ENCODE measurements at regions not wholly inside any gene's neighbourhood (a gene's known extent, or its start where the extent isn't known, plus 50 kb on each side); places are given as distances from the start of the nearest gene placed in this dataset.
"Not testable (repeated sequence)": the region's sequence is repeated elsewhere in the genome, so short reads cannot be mapped to it uniquely, and the experiment has no call there.

GRCh38 chr4:66741081-66741480 is 804.2 kb downstream of the CENPC start:
- ChIA-PET POLR2A (interaction anchor here (0.8 kb wide), 1 partner anchor 9 kb away, joined by 3 read pairs; no protein-coding TSS in a partner anchor), CTCF (ENCODE audit: unreplicated experiment) (no interaction called here)
- Histone ChIP-seq H4K20me1 (ENCODE audit: insufficient read depth, low read length) (no peaks in the 10 kb centered on the region), H3K4me2 (ENCODE audit: low read length) (no peak overlapping the region), H3K4me3 (ENCODE audit: low read depth, low read length, poor library complexity, severe bottlenecking) (no peak overlapping the region), H2AFZ (ENCODE audit: low read length) (no peak overlapping the region), H3K9me2 (ENCODE audit: insufficient read depth, low read length) (no peaks in the 10 kb centered on the region), H3K36me3 (ENCODE audit: insufficient read depth, low read length) (no peaks in the 10 kb centered on the region), H3K79me2 (ENCODE audit: insufficient read depth, low read depth, low read length) (no peaks in the 10 kb centered on the region), H3K27ac (ENCODE audit: low read depth, low read length, poor library complexity, severe bottlenecking) (no peak overlapping the region), H3K4me1 (ENCODE audit: insufficient read depth, low read length, poor library complexity, severe bottlenecking) (no peaks in the 10 kb centered on the region), H3K9me3 (ENCODE audit: low read length) (no peaks in the 10 kb centered on the region)
- BruUV-seq (replicated peaks) = no TSS peak
- TF ChIP-seq EZH2phosphoT487 (IDR thresholded peaks at IDR 0.05; ENCODE audit: borderline replicate concordance, low read depth, low read length) (no peak), CTCF (conservative IDR thresholded peaks at IDR 0.05; ENCODE audit: low read length) (no peak)
- no peak for DNase-seq (ENCODE audit: low spot score)
- intact Hi-C loops (cut with micrococcal nuclease; ENCODE audit: unreplicated experiment) = no loop called here

GRCh38 chr4:66736606-66737005 is 808.7 kb downstream of the CENPC start:
- Histone ChIP-seq H3K9me3 (ENCODE audit: low read length) (no peaks in the 10 kb centered on the region), H3K9me2 (ENCODE audit: insufficient read depth, low read length) (no peaks in the 10 kb centered on the region), H3K36me3 (ENCODE audit: insufficient read depth, low read length) (no peaks in the 10 kb centered on the region), H3K4me3 (ENCODE audit: low read depth, low read length, poor library complexity, severe bottlenecking) (no peak overlapping the region), H3K4me2 (ENCODE audit: low read length) (no peak overlapping the region), H4K20me1 (ENCODE audit: insufficient read depth, low read length) (no peaks in the 10 kb centered on the region), H3K27ac (ENCODE audit: low read depth, low read length, poor library complexity, severe bottlenecking) (no peak overlapping the region), H3K79me2 (ENCODE audit: insufficient read depth, low read depth, low read length) (no peaks in the 10 kb centered on the region), H3K4me1 (ENCODE audit: insufficient read depth, low read length, poor library complexity, severe bottlenecking) (no peaks in the 10 kb centered on the region), H2AFZ (ENCODE audit: low read length) (no peak overlapping the region)
- DNase-seq (ENCODE audit: low spot score) = no peak
- TF ChIP-seq CTCF (conservative IDR thresholded peaks at IDR 0.05; ENCODE audit: low read length) (no peak), EZH2phosphoT487 (IDR thresholded peaks at IDR 0.05; ENCODE audit: borderline replicate concordance, low read depth, low read length) (no peak)
- no TSS peak for BruUV-seq (replicated peaks)
- ChIA-PET POLR2A (interaction anchor here (0.6 kb wide), 1 partner anchor 22 kb away, joined by 3 read pairs; no protein-coding TSS in a partner anchor), CTCF (ENCODE audit: unreplicated experiment) (no interaction called here)
- intact Hi-C loops (cut with micrococcal nuclease; ENCODE audit: unreplicated experiment) = no loop called here

GRCh38 chr4:66728280-66728679 is 817.0 kb downstream of the CENPC start:
- Histone ChIP-seq H3K27ac (ENCODE audit: low read depth, low read length, poor library complexity, severe bottlenecking) (no peak overlapping the region), H3K4me1 (ENCODE audit: insufficient read depth, low read length, poor library complexity, severe bottlenecking) (no peaks in the 10 kb centered on the region), H3K9me3 (ENCODE audit: low read length) (no peaks in the 10 kb centered on the region), H3K4me3 (ENCODE audit: low read depth, low read length, poor library complexity, severe bottlenecking) (no peak overlapping the region), H4K20me1 (ENCODE audit: insufficient read depth, low read length) (no peaks in the 10 kb centered on the region), H3K36me3 (ENCODE audit: insufficient read depth, low read length) (no peaks in the 10 kb centered on the region), H3K79me2 (ENCODE audit: insufficient read depth, low read depth, low read length) (no peaks in the 10 kb centered on the region), H3K9me2 (ENCODE audit: insufficient read depth, low read length) (no peaks in the 10 kb centered on the region), H3K4me2 (ENCODE audit: low read length) (no peak overlapping the region), H2AFZ (ENCODE audit: low read length) (no peak overlapping the region)
- intact Hi-C loops (cut with micrococcal nuclease; ENCODE audit: unreplicated experiment) = no loop called here
- ChIA-PET POLR2A (interaction anchor here (0.7 kb wide), 1 partner anchor 12 kb away, joined by 3 read pairs; no protein-coding TSS in a partner anchor), CTCF (ENCODE audit: unreplicated experiment) (no interaction called here)
- TF ChIP-seq CTCF (conservative IDR thresholded peaks at IDR 0.05; ENCODE audit: low read length) (no peak), EZH2phosphoT487 (IDR thresholded peaks at IDR 0.05; ENCODE audit: borderline replicate concordance, low read depth, low read length) (no peak)
- BruUV-seq (replicated peaks) = no TSS peak
- no peak for DNase-seq (ENCODE audit: low spot score)

- H3K9me2 ChIP-seq (ENCODE audit: insufficient read depth, low read length); H3K79me2 ChIP-seq (ENCODE audit: insufficient read depth, low read depth, low read length); intact Hi-C loops (cut with micrococcal nuclease; ENCODE audit: unreplicated experiment); H3K4me2 ChIP-seq (ENCODE audit: low read length); POLR2A ChIA-PET; CTCF ChIA-PET (ENCODE audit: unreplicated experiment); H3K9me3 ChIP-seq (ENCODE audit: low read length); H3K4me3 ChIP-seq (ENCODE audit: low read depth, low read length, poor library complexity, severe bottlenecking); H4K20me1 ChIP-seq (ENCODE audit: insufficient read depth, low read length); H3K4me1 ChIP-seq (ENCODE audit: insufficient read depth, low read length, poor library complexity, severe bottlenecking); H2AFZ ChIP-seq (ENCODE audit: low read length); BruUV-seq (replicated peaks); DNase-seq (ENCODE audit: low spot score); H3K27ac ChIP-seq (ENCODE audit: low read depth, low read length, poor library complexity, severe bottlenecking); H3K36me3 ChIP-seq (ENCODE audit: insufficient read depth, low read length): not testable (repeated sequence)
Observed at GRCh38 chr4:66712301-66712921, 832.9 kb downstream of the CENPC start.

Measured in OCI-LY7 (cell line).